Neural crest cell (in vitro differentiated cells): ENCODE measurements at regions not wholly inside any gene's neighbourhood (a gene's known extent, or its start where the extent isn't known, plus 50 kb on each side); places are given as distances from the start of the nearest gene placed in this dataset.

Experiments
- DNase-seq: peaks from one replicate; pipeline ENCODE4 v3.0.0; 2021; ENCODE audit warnings: low read depth, mixed read lengths, low spot score
- H3K27ac Mint-ChIP-seq: one replicate; pipeline ENCODE4 v1.8.0; 2021; ENCODE audit warnings: mild to moderate bottlenecking, mixed read lengths; ENCODE audit not compliant: unreplicated experiment
- H3K27me3 Mint-ChIP-seq: 2 replicates; pipeline ENCODE4 v1.8.0; 2021; ENCODE audit warnings: low read depth, mild to moderate bottlenecking, mixed read lengths
- H3K36me3 Mint-ChIP-seq: 2 replicates; pipeline ENCODE4 v1.8.0; 2021; ENCODE audit warnings: low read depth, mild to moderate bottlenecking, mixed read lengths
- H3K4me1 Mint-ChIP-seq: 2 replicates; pipeline ENCODE4 v1.8.0; 2021; ENCODE audit warnings: mixed read lengths
- H3K4me3 Mint-ChIP-seq: one replicate; pipeline ENCODE4 v1.8.0; 2021; ENCODE audit warnings: mild to moderate bottlenecking, mixed read lengths
- H3K9me3 Mint-ChIP-seq: 2 replicates; pipeline ENCODE4 v1.8.0; 2021; ENCODE audit warnings: mixed read lengths
- TF ChIP-seq, protein P1 (sequence below): fragments of 200-600 bp; sonication (generic); conservative IDR thresholded peaks from 2 replicates; pipeline ENCODE4 v1.5.0; 2021; ENCODE audit warnings: antibody characterized with exemption, mild to moderate bottlenecking

DNA sequence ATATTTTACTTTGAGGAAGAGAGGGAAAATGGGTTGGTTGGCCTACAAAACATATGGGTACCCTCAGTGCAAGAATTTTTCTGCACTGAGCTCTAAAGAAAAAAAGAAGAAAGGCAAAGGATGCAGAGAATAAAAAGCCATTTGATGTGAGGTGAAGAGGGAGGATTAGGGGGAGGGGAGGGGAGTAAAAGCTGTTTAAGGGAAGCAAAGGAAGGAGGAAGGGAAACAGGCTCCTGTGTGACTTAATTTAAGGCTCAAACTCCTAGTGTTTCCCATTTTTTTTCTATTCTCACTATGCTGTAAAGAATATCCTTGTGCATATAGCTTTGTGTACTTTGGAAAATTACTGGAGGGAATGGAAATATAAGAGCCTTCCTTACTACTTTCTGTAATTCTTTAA, 78.7 kb downstream of the NKX2-1 start:
- Mint-ChIP-seq H3K4me1 (peaks cover 16% of the 10 kb centered on the region), H3K9me3 (no peaks in the 10 kb centered on the region), H3K36me3 (no peaks in the 10 kb centered on the region), H3K4me3 (no peak overlapping the region), H3K27me3 (peaks cover 97% of the 10 kb centered on the region), H3K27ac (no peak overlapping the region)
- TF ChIP-seq, protein P1, sequence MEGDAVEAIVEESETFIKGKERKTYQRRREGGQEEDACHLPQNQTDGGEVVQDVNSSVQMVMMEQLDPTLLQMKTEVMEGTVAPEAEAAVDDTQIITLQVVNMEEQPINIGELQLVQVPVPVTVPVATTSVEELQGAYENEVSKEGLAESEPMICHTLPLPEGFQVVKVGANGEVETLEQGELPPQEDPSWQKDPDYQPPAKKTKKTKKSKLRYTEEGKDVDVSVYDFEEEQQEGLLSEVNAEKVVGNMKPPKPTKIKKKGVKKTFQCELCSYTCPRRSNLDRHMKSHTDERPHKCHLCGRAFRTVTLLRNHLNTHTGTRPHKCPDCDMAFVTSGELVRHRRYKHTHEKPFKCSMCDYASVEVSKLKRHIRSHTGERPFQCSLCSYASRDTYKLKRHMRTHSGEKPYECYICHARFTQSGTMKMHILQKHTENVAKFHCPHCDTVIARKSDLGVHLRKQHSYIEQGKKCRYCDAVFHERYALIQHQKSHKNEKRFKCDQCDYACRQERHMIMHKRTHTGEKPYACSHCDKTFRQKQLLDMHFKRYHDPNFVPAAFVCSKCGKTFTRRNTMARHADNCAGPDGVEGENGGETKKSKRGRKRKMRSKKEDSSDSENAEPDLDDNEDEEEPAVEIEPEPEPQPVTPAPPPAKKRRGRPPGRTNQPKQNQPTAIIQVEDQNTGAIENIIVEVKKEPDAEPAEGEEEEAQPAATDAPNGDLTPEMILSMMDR, result no peak
- no peak for DNase-seq

DNA sequence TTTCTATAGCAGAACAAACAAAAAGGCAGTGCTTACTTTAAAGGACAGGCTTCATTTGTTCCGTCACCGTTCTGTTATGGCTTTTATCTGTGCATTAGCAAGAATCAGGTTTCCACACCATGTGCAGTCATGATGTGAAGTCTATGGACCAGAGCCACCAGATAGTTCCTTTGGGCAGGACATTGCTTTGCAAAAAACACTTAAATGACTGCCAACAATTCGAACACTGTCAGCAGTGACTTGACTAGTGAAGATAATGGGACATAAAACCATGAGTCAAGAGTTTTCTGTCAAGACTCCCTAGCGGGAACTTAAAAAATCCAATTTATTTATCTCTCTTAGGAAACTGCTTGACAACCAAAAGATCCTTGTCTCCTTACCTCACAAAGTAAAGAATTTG, 80.3 kb downstream of the NKX2-1 start:
- H3K9me3 Mint-ChIP-seq, result no peaks in the 10 kb centered on the region
- H3K4me1 Mint-ChIP-seq, result peaks cover 16% of the 10 kb centered on the region
- TF ChIP-seq, protein P1, result no peak
- peaks cover 98% of the 10 kb centered on the region for H3K27me3 Mint-ChIP-seq
- no peak overlapping the region for H3K4me3 Mint-ChIP-seq
- DNase-seq, result no peak
- H3K27ac Mint-ChIP-seq, result no peak overlapping the region
- no peaks in the 10 kb centered on the region for H3K36me3 Mint-ChIP-seq

DNA sequence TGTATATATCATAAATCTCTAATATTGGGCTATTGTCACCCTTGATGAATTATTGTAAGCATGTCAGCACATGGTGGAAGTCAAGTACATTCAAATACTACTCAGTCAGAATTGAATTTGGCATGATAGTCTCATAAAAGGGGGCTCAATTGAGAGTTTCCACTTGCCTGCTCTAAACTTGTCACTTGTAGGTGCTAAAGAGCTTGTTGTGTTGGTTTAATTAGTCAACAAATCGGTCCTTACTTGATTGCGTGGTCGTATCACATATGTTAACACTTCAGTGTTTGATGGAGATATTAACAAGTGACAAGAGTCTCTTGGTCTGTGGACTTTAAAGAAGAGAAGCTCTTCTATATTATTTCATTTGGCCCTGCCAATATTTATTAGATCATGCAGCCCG, 81.1 kb downstream of the NKX2-1 start:
- Mint-ChIP-seq H3K27me3 (peaks cover 94% of the 10 kb centered on the region), H3K4me3 (no peak overlapping the region), H3K4me1 (peaks cover 15% of the 10 kb centered on the region), H3K36me3 (no peaks in the 10 kb centered on the region), H3K9me3 (no peaks in the 10 kb centered on the region), H3K27ac (no peak overlapping the region)
- TF ChIP-seq, protein P1, result no peak
- no peak for DNase-seq

DNA sequence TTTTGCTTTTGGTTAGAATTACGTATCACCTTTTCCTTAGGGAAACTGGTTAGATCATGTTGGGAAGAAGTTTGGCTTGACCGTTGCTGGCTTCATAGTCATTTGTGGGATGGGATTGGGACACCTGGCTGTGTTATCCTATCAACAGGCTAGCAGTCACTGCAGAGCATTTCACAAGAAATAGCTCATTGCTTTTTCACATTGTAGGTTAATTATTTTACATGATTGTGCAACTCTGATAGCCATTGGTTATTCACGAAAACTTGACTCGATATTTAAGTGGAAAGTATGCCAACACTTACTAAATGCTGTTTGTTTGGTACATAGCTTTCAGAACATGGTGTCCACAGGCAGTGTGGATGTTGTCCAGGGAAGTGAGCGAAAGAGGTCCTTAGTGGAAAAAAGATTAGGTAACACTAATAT, 89.4 kb downstream of the NKX2-1 start:
- Mint-ChIP-seq H3K27ac (no peak overlapping the region), H3K9me3 (no peaks in the 10 kb centered on the region), H3K36me3 (no peaks in the 10 kb centered on the region), H3K27me3 (peaks cover 30% of the 10 kb centered on the region), H3K4me3 (no peak overlapping the region), H3K4me1 (no peaks in the 10 kb centered on the region)
- no peak for DNase-seq
- TF ChIP-seq, protein P1, result no peak

DNA sequence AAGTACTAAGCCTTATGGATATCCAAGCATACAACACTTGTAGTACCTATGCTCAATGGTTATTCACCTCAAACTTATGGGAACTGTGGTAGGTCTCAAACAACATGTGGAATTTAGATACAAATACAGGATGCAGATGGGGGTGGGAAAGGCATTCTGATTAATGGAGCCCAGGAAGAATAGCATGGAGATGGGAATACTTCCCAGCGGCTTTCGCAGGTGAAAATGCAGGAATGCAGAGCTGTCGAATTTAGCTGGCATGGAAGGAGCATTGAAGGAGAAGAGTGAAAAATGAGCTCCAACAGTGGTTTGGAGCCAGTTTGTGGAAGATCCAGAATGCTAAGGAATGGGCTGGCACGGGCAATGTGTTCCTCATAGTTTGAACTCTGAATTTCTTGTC, 89.9 kb downstream of the NKX2-1 start:
- H3K4me3 Mint-ChIP-seq, result no peak overlapping the region
- H3K4me1 Mint-ChIP-seq, result no peaks in the 10 kb centered on the region
- H3K27me3 Mint-ChIP-seq, result peaks cover 25% of the 10 kb centered on the region
- TF ChIP-seq, protein P1, result no peak
- H3K9me3 Mint-ChIP-seq, result no peaks in the 10 kb centered on the region
- H3K36me3 Mint-ChIP-seq, result no peaks in the 10 kb centered on the region
- no peak for DNase-seq
- no peak overlapping the region for H3K27ac Mint-ChIP-seq

DNA sequence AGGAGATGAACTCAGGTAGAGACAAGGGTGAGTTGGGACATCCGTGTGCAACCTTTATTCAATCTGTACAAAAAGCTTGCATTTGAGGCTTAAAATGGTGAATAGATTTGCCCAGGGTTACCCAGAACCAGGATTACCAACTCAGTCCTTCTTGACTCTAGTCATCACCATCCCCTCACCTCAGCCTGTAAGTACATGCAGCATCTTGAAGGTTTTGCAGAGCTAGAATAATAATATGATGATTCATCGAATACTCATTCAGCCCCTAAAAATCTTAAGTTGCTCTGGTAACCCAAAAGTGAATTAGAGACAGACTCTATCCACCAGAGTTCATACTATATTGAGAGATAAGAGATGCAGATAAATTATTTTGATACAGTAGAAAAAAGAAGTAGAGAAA, 90.3 kb downstream of the NKX2-1 start:
- Mint-ChIP-seq H3K27ac (no peak overlapping the region), H3K9me3 (no peaks in the 10 kb centered on the region), H3K4me1 (no peaks in the 10 kb centered on the region), H3K4me3 (no peak overlapping the region), H3K36me3 (no peaks in the 10 kb centered on the region), H3K27me3 (peaks cover 22% of the 10 kb centered on the region)
- DNase-seq, result no peak
- TF ChIP-seq, protein P1, result no peak
